GM12865 (cell line): ENCODE measurements at regions not wholly inside any gene's neighbourhood (a gene's known extent, or its start where the extent isn't known, plus 50 kb on each side); places are given as distances from the start of the nearest gene placed in this dataset.
A peak's percentile ranks its signal among the peaks of the same experiment; 100 is the strongest.

Experiments
- DNase-seq: peaks from one replicate; pipeline ENCODE4 v3.0.0; 2010; ENCODE audit warnings: low read depth
- H3K4me3 ChIP-seq: 2 replicates; pipeline ENCODE4 v1.5.1; 2011; ENCODE audit warnings: mild to moderate bottlenecking, low read depth, low read length, control low read depth
- CTCF ChIP-seq: IDR thresholded peaks from 2 replicates; pipeline ENCODE4 v1.5.1; 2011; ENCODE audit warnings: low read length, control low read depth, low read depth, inconsistent platforms; ENCODE audit not compliant: insufficient read depth; ENCODE audit errors: missing control alignments

DNA sequence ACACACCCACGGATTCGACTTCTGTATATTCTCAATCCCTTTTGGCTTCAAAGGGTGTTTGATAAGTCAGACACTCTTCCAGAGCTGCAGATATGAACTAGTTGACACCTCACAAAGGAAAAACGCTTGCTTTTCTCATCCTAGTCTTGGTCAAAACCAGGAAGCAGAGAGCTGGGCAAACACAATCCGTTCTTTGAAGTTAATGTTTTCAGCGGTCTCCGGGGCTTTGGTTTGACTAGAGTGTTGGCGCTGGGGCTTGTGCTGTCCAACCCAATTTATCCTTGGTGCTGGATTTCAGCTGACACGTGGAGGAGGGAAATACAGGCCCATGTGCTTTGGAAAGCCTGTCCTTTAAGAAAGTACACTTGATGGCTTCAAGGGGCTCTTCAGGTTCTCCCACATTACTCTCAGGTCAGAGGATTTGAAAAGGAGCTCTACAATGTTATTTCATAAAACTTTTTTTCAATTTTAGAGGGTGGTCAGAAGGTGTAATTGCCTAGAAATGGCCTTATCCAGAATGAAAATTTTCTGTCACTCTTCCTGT lies 985.8 kb downstream of the VRK1 start:
- DNase-seq, result no peak
- no peak for TF ChIP-seq CTCF
- no peak overlapping the region for H3K4me3 ChIP-seq

GRCh38 chr14:97785495-97785894 lies 988.3 kb downstream of the VRK1 start:
- peak; percentile 21 for DNase-seq
- no peak for TF ChIP-seq CTCF
- no peak overlapping the region for H3K4me3 ChIP-seq

DNA sequence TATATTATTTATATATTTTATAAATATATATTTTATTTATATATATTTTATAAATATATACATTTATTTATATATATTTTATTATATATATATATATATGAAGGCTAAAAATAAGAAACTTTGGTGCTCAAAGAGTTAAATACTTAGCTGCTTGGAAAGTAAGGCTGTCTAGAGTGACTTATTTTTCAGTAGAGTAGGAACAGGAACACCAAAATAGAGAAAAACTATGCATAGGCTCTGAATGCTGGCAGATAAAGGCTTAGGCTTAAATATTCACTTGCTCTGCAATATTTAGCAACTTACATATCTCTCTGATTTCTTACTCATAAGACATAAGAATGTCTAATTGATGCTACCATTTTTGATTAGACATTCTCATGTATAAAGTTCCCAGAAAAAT lies 991.2 kb downstream of the VRK1 start:
- no peak for TF ChIP-seq CTCF
- DNase-seq, result no peak
- no peak overlapping the region for H3K4me3 ChIP-seq

GRCh38 chr14:97788846-97789526 lies 991.8 kb downstream of the VRK1 start:
- TF ChIP-seq CTCF, result no peak
- H3K4me3 ChIP-seq, result no peak overlapping the region
- DNase-seq, result peak; percentile 16

GRCh38 chr14:97791072-97791471 lies 993.9 kb downstream of the VRK1 start:
- H3K4me3 ChIP-seq, result no peak overlapping the region
- DNase-seq, result no peak
- no peak for TF ChIP-seq CTCF

DNA sequence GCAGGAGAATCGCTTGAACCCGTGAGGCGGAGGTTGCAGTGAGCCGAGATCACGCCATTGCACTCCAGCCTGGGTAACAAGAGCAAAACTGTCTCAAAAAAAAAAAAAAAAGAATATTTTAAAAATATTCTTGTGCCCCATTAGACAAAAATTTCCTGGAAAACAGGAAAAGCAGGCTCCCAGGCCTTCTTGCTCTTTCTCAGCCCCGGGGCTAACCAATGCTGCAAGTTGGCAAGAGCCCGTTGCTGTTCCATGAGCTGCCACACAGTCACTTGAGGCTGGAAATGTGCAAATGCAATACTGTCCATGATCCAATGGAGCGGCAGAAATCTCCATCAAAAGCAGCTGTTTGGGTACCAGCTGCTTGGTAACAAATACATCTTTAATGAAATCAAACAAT lies 994.7 kb downstream of the VRK1 start:
- TF ChIP-seq CTCF, result no peak
- no peak overlapping the region for H3K4me3 ChIP-seq
- no peak for DNase-seq

DNA sequence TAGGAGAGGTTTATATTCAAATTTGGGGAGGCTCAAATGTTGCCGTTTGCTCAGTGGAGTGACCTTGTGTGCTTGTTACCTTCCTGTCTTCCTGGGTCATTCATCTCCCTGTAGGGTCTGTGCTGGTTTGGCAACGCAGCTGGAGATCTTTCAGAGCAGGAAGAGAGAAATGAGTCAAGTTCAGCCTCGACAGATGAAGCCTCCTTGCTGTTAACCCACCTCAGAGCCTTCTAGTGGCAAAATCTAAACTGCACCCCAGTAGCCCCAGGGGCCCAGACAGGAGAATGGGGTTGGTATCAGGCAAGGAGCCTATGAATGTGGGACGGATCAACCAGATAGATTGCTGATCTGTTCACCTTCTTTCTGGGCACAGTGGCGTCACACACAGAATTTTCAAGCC lies 999.3 kb downstream of the VRK1 start:
- no peak overlapping the region for H3K4me3 ChIP-seq
- DNase-seq, result peak; percentile 72
- TF ChIP-seq CTCF, result peak; percentile 25
